Thoracic aorta (tissue), 2 donors: ENCODE measurements at regions not wholly inside any gene's neighbourhood (a gene's known extent, or its start where the extent isn't known, plus 50 kb on each side); places are given as distances from the start of the nearest gene placed in this dataset.

ENCODE experiments used
- ATAC-seq: fragments of 150-250 bp; one replicate; pipeline ENCODE4 v1.8.0; 2017; ENCODE audit warnings: low read depth; ENCODE audit not compliant: insufficient number of reproducible peaks, low FRiP score
- DNase-seq: peaks from one replicate; pipeline ENCODE4 v3.0.0-alpha.2; 2020; ENCODE audit warnings: low spot score
- H3K27ac ChIP-seq, 2 donors: fragments of 200-600 bp; sonication (generic); 1 replicate in 1 of 2; 2 replicates in 1 of 2; pipeline ENCODE4 v1.5.1; 2016; ENCODE audit warnings: mild to moderate bottlenecking in 2 of 2, moderate library complexity in 2 of 2
- H3K27me3 ChIP-seq: fragments of 200-600 bp; sonication (generic); replicated peaks from 2 replicates; pipeline ENCODE4 v1.6.0; 2016; ENCODE audit warnings: mild to moderate bottlenecking; ENCODE audit not compliant: insufficient read depth
- H3K36me3 ChIP-seq: fragments of 200-600 bp; sonication (generic); one replicate; pipeline ENCODE4 v1.5.1; 2016
- H3K4me1 ChIP-seq, 2 donors: fragments of 200-600 bp; sonication (generic); 1 replicate in 1 of 2; 2 replicates in 1 of 2; pipeline versions ENCODE4 v1.5.1 to v1.6.0; 2016; ENCODE audit warnings: low read depth in 2 of 2, mild to moderate bottlenecking in 1 of 2; ENCODE audit not compliant: control insufficient read depth in 1 of 2
- H3K4me3 ChIP-seq: fragments of 200-600 bp; sonication (generic); 2 replicates; pipeline ENCODE4 v1.5.1; 2016; ENCODE audit warnings: mild to moderate bottlenecking
- H3K9me3 ChIP-seq: fragments of 200-600 bp; sonication (generic); 2 replicates; pipeline ENCODE4 v1.5.1; 2016
- CTCF ChIP-seq: fragments of 200-600 bp; sonication (generic); IDR thresholded peaks from one replicate; pipeline ENCODE4 v1.5.1; 2019; ENCODE audit warnings: antibody characterized with exemption

- ATAC-seq (no peak), DNase-seq (no peak)
- no peaks in the 10 kb centered on the region for H3K9me3 ChIP-seq
- H3K4me1 ChIP-seq = no peaks in the 10 kb centered on the region
- H3K4me3 ChIP-seq = no peak overlapping the region
- H3K27me3 ChIP-seq = no peaks in the 10 kb centered on the region
- TF ChIP-seq CTCF = no peak
- H3K27ac ChIP-seq = no peak overlapping the region
- no peaks in the 10 kb centered on the region for H3K36me3 ChIP-seq
These were observed 735.8 kb upstream of the NRSN1 start for GRCh38 chr6:23390221-23390620.

- TF ChIP-seq CTCF = no peak
- Histone ChIP-seq H3K9me3 (no peaks in the 10 kb centered on the region), H3K27me3 (no peaks in the 10 kb centered on the region), H3K36me3 (no peaks in the 10 kb centered on the region), H3K4me1 (no peaks in the 10 kb centered on the region), H3K4me3 (no peak overlapping the region), H3K27ac (no peak overlapping the region)
- ATAC-seq (no peak), DNase-seq (no peak)
These were observed 731.3 kb upstream of the NRSN1 start for GRCh38 chr6:23394681-23395080.

GRCh38 chr6:23395381-23395780 lies 730.6 kb upstream of the NRSN1 start:
- H3K9me3 ChIP-seq = no peaks in the 10 kb centered on the region
- no peak overlapping the region for H3K27ac ChIP-seq
- ATAC-seq (no peak), DNase-seq (no peak)
- TF ChIP-seq CTCF = no peak
- no peaks in the 10 kb centered on the region for H3K27me3 ChIP-seq
- no peak overlapping the region for H3K4me3 ChIP-seq
- H3K36me3 ChIP-seq = no peaks in the 10 kb centered on the region
- H3K4me1 ChIP-seq = no peaks in the 10 kb centered on the region

GRCh38 chr6:23396949-23397348 lies 729.1 kb upstream of the NRSN1 start:
- no peak overlapping the region for H3K27ac ChIP-seq
- H3K9me3 ChIP-seq = no peaks in the 10 kb centered on the region
- no peaks in the 10 kb centered on the region for H3K27me3 ChIP-seq
- H3K36me3 ChIP-seq = no peaks in the 10 kb centered on the region
- no peak for ATAC-seq
- DNase-seq = no peak
- no peaks in the 10 kb centered on the region for H3K4me1 ChIP-seq
- TF ChIP-seq CTCF = no peak
- H3K4me3 ChIP-seq = no peak overlapping the region

- ATAC-seq (no peak), DNase-seq (no peak)
- Histone ChIP-seq H3K27me3 (no peaks in the 10 kb centered on the region), H3K9me3 (no peaks in the 10 kb centered on the region), H3K27ac (no peak overlapping the region), H3K4me1 (no peaks in the 10 kb centered on the region), H3K36me3 (no peaks in the 10 kb centered on the region), H3K4me3 (no peak overlapping the region)
- no peak for TF ChIP-seq CTCF
These were observed 722.6 kb upstream of the NRSN1 start for GRCh38 chr6:23403460-23403859.
